Suprapubic skin (tissue), 3 donors: ENCODE measurements at regions not wholly inside any gene's neighbourhood (a gene's known extent, or its start where the extent isn't known, plus 50 kb on each side); places are given as distances from the start of the nearest gene placed in this dataset.

Source experiments
- POLR2A ChIP-seq, 2 donors: fragments of 450-650 bp; IDR thresholded peaks; one replicate each; pipeline ENCODE4 v1.6.1; 2017; ENCODE audit warnings: antibody characterized with exemption in 2 of 2, mild to moderate bottlenecking in 2 of 2, moderate library complexity in 2 of 2
- TF ChIP-seq, protein P1 (sequence below), 2 donors: fragments of 200-600 bp in 1 of 2; fragments of 450-650 bp in 1 of 2; sonication (generic) in 1 of 2; IDR thresholded peaks; one replicate each; pipeline ENCODE4 v1.5.1; 2016 to 2019; ENCODE audit warnings: antibody characterized with exemption in 2 of 2, mild to moderate bottlenecking in 1 of 2, moderate library complexity in 1 of 2

DNA sequence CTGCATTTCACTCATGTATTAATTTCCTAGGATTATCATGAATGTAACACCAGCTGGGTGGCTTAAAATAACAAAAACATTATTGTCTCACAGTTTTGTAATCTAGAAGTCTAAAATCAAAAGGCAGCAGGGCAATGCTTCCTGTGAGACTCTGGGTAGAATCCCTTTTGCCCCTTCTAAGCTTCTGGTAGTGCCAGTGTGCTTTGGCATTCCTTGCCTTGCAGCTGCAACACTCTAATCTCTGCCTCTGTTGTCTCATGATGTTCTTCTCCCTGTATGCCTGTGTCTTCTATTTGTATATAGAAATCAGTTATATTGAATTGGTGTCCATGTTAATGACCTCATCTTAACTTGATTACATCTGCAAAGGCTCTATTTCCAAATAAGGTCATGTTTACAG is 1117.3 kb downstream of the PCDH18 start:
- TF ChIP-seq, protein P1, sequence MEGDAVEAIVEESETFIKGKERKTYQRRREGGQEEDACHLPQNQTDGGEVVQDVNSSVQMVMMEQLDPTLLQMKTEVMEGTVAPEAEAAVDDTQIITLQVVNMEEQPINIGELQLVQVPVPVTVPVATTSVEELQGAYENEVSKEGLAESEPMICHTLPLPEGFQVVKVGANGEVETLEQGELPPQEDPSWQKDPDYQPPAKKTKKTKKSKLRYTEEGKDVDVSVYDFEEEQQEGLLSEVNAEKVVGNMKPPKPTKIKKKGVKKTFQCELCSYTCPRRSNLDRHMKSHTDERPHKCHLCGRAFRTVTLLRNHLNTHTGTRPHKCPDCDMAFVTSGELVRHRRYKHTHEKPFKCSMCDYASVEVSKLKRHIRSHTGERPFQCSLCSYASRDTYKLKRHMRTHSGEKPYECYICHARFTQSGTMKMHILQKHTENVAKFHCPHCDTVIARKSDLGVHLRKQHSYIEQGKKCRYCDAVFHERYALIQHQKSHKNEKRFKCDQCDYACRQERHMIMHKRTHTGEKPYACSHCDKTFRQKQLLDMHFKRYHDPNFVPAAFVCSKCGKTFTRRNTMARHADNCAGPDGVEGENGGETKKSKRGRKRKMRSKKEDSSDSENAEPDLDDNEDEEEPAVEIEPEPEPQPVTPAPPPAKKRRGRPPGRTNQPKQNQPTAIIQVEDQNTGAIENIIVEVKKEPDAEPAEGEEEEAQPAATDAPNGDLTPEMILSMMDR (IDR thresholded peaks at IDR 0.05), result no peak
- no peak for TF ChIP-seq POLR2A (IDR thresholded peaks at IDR 0.05)
